Epithelial cell of proximal tubule (primary cell): ENCODE measurements at regions not wholly inside any gene's neighbourhood (a gene's known extent, or its start where the extent isn't known, plus 50 kb on each side); places are given as distances from the start of the nearest gene placed in this dataset.

ENCODE experiments used
- DNase-seq: peaks from one replicate; pipeline ENCODE4 v3.0.0-alpha.2; 2011; ENCODE audit warnings: low read depth
- H3K4me3 ChIP-seq: 2 replicates; pipeline ENCODE4 v1.5.1; 2011; ENCODE audit warnings: low read depth, mild to moderate bottlenecking, low read length
- TF ChIP-seq, protein P1 (sequence below): conservative IDR thresholded peaks from 2 replicates; pipeline ENCODE4 v1.5.1; 2012; ENCODE audit warnings: low read depth, mild to moderate bottlenecking, low read length

DNA sequence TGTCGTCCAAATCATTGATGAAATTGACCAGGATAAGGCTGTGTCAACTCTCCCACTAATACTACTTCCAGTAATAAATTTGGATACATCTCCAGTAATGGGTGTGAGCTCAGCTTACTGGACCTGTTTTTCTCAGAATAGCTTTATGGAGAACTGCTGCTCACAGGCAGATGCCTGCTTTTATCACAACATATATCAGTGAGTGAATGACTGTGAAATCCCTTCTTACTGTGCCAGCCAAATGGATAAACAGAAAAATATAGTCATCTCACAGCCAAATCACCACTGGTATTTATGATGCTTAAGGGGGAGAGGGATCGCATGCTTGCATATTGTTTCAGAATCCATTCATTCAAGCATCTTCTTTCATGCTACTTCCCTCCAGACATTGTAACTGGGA is 148.4 kb upstream of the PAPPA start:
- DNase-seq, result no peak

DNA sequence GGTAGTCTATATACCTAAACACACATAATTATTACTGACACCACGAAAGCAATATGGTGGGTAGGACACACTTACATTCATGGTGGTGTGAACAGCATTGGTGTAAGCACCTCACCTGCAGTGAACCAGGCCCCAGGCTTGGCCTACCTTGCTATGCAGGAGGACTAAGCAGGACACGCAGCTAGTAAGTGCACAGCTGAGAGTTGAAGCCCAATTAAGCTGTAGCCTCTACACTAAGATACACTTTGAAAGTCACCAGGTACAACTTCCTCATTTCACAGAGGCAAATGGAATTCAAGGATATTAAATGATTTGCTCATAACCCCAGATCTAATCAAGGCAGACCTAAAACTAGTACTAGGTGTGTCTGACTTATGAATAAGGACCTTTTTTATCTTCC is 145.8 kb upstream of the PAPPA start:
- no peak overlapping the region for H3K4me3 ChIP-seq
- no peak for DNase-seq
- TF ChIP-seq, protein P1, sequence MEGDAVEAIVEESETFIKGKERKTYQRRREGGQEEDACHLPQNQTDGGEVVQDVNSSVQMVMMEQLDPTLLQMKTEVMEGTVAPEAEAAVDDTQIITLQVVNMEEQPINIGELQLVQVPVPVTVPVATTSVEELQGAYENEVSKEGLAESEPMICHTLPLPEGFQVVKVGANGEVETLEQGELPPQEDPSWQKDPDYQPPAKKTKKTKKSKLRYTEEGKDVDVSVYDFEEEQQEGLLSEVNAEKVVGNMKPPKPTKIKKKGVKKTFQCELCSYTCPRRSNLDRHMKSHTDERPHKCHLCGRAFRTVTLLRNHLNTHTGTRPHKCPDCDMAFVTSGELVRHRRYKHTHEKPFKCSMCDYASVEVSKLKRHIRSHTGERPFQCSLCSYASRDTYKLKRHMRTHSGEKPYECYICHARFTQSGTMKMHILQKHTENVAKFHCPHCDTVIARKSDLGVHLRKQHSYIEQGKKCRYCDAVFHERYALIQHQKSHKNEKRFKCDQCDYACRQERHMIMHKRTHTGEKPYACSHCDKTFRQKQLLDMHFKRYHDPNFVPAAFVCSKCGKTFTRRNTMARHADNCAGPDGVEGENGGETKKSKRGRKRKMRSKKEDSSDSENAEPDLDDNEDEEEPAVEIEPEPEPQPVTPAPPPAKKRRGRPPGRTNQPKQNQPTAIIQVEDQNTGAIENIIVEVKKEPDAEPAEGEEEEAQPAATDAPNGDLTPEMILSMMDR, result no peak

More for the DNA sequence above, 148.4 kb upstream of the PAPPA start:
- no peak overlapping the region for H3K4me3 ChIP-seq
- TF ChIP-seq, protein P1, result no peak

DNA sequence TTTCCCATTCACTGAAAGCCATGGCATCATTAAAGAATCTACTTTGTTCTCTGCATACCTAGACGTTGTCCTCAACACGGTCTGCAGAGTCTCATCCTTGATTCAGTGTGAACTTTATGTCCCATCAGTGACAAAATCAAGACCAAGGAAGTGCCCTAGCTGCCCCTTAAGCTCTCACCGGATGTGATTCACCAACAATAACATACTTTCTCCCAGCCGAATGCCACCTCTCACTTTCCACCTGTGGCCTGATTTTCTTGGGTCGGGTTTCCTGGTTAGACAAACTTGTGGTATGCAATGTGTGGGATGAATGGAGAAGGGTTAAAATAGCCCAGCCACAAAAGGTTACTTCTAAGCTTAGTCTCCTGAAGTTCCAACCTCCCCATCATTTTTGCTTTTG is 145.3 kb upstream of the PAPPA start:
- H3K4me3 ChIP-seq, result no peak overlapping the region
- TF ChIP-seq, protein P1, result no peak
- no peak for DNase-seq

GRCh38 chr9:116009420-116009819 is 144.2 kb upstream of the PAPPA start:
- DNase-seq, result no peak
- no peak overlapping the region for H3K4me3 ChIP-seq
- TF ChIP-seq, protein P1, result no peak

DNA sequence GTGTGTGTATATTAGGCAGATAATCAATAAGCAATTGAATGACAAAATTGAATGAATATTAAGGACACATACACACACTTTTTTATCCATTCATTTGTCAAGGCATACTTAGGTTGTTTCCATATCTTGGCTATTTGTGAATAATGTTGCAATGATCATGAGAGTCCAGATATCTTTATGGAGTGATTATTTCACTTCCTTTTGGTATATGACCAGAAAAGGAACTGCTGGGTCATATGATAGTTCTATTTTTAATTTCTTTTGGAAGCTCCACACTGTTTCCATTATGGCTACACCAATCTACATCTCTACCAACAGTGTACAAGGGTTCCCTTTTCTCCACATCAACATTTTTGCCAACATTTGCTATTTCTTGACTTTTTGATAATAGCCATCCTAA is 137.7 kb upstream of the PAPPA start:
- TF ChIP-seq, protein P1, result no peak
- no peak overlapping the region for H3K4me3 ChIP-seq
- no peak for DNase-seq

DNA sequence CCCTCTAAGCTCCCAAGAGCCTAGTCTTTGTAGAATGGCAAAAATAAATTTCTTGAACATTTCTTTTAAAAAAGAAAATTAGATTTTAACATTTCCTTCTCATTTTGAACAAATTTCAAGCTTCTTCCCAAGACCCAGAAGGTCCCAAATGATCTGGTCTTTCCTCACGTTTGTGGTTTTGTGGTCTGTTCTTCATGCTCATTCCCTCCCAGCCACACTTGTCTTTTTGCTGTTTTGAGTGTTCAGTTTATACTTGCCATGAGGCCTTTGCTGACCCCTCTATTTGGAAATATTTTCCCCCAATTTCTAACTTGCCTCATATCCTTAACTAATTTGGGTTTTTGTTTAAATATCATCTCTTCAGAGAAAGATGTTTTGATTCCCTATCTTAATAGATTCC is 133.4 kb upstream of the PAPPA start:
- no peak overlapping the region for H3K4me3 ChIP-seq
- TF ChIP-seq, protein P1, result no peak
- DNase-seq, result no peak

DNA sequence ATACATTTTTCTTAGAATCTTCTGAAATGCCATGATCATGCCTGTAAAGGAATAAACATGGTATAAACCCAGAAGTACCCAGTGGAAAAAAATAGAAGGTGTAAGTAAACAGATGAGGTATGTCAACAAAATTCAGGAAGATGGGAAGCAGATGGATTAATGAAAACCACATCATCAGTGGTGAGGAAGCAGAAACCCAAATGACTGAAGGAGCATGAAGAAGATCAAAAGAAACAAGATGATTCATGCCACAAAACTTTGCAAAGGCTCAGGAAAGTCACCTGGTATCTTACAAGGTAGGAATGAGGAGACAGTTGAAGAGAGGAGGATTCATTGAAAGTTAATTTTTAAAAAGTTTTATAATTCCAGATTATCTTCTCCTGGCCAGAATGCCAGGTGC is 132.8 kb upstream of the PAPPA start:
- no peak for DNase-seq
- H3K4me3 ChIP-seq, result no peak overlapping the region
- TF ChIP-seq, protein P1, result no peak
